ENCODE measurements at regions not wholly inside any gene's neighbourhood (a gene's known extent, or its start where the extent isn't known, plus 50 kb on each side); places are given as distances from the start of the nearest gene placed in this dataset.
A peak's percentile ranks its signal among the peaks of the same experiment; 100 is the strongest.

DNA sequence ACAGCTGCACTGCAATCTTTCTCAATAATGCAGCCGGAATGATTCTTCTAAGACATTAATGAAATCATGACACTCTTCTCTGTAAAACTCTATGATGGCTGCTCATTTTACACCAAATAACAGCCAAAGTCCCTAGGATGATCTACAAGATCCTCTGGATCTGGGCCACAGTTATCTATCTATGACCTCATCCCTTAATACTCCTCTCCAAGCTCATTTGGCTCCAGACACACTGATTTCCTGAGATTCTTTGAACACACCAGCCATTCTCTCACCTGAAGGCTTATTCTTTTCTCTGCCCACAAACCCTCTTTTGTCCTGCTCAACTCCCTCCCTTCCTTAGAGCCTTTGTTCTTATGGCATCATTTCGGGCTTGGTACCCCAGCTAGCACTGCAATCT is 577.4 kb upstream of the ANKRD30A start:
- Histone ChIP-seq H4K5ac (ENCODE audit: low read depth, low read length) (no peak overlapping the region), H3K4ac (ENCODE audit: low read depth, low read length) (no peak overlapping the region), H4K91ac (ENCODE audit: insufficient read depth, low read depth, low read length) (no peak overlapping the region), H3K18ac (ENCODE audit: low read depth, low read length) (no peak overlapping the region), H3K4me2 (ENCODE audit: low read depth, low read length) (no peak overlapping the region), H3K14ac (replicated peaks; ENCODE audit: low read depth, low read length) (no peak overlapping the region), H3K79me1 (ENCODE audit: low read depth in 1 of 2, low read length in 2 of 2) (no peaks in the 10 kb centered on the region), H3K4me3 (ENCODE audit: insufficient read depth, low read depth, low read length) (no peak overlapping the region), H3K9me3 (ENCODE audit: control insufficient read depth, insufficient read depth, low read length) (no peaks in the 10 kb centered on the region), H2AK9ac (replicated peaks; ENCODE audit: low read depth, low read length, poor library complexity) (no peak overlapping the region), H3K4me1 (ENCODE audit: control insufficient read depth, insufficient read depth, low read length) (no peaks in the 10 kb centered on the region), H3K36me3 (ENCODE audit: control insufficient read depth, insufficient read depth, low read length) (no peaks in the 10 kb centered on the region), H4K8ac (ENCODE audit: low read depth in 2 of 2, low read length in 2 of 2) (no peak overlapping the region), H3K56ac (ENCODE audit: extremely low read depth, insufficient read depth, low read length) (no peak overlapping the region), H2BK15ac (ENCODE audit: low read depth, low read length) (no peak overlapping the region), H3K27me3 (ENCODE audit: control insufficient read depth, insufficient read depth, low read length) (no peaks in the 10 kb centered on the region), H2BK20ac (ENCODE audit: low read depth, low read length) (no peak overlapping the region), H2AFZ (replicated peaks; ENCODE audit: low read length, poor library complexity) (no peak overlapping the region), H4K20me1 (ENCODE audit: insufficient read depth, low read length) (no peaks in the 10 kb centered on the region), H3K9me1 (ENCODE audit: insufficient read depth, low read length) (no peaks in the 10 kb centered on the region), H2BK120ac (ENCODE audit: low read depth, low read length) (no peak overlapping the region), H2BK5ac (ENCODE audit: low read depth, low read length, poor library complexity, severe bottlenecking) (no peak overlapping the region), H2AK5ac (ENCODE audit: low read depth, low read length) (no peak overlapping the region), H3K23ac (ENCODE audit: low read depth, low read length) (no peak overlapping the region), H3K9ac (ENCODE audit: low read depth, low read length) (no peak overlapping the region), H3K27ac (ENCODE audit: insufficient read depth, low read length) (no peak overlapping the region)
- dilution Hi-C loops (cut with HindIII; ENCODE audit: low sequenced_read_pairs, unreplicated experiment) (no loop called here), intact Hi-C loops (cut with micrococcal nuclease) (no loop called here), in situ Hi-C loops (cut with MboI; ENCODE audit: low sequenced_read_pairs) (no loop called here)
- DNase-seq = peak; percentile 16
- ChIA-PET POLR2A (ENCODE audit: unreplicated experiment) (no interaction called here), CTCF (no interaction called here)
- ATAC-seq (ENCODE audit: low read depth) = no peak
- WGBS, 2 experiments (ENCODE audit: extremely low coverage in 2 of 2, insufficient read length in 1 of 2) = 61% methylated on average over 2 of the region's 2 CpGs; no CpG with 5 or more reads in 1 of the 2 experiments
- TF ChIP-seq CEBPB (IDR thresholded peaks at IDR 0.05; ENCODE audit: low read depth, low read length) = no peak
- no TSS peak for BruUV-seq (replicated peaks)

Measured in IMR-90 (cell line).